ENCODE measurements at regions not wholly inside any gene's neighbourhood (a gene's known extent, or its start where the extent isn't known, plus 50 kb on each side); places are given as distances from the start of the nearest gene placed in this dataset.

GRCh38 chr12:16833376-16834015 lies 227.5 kb upstream of the LMO3 start:
- Histone ChIP-seq H3K4me3 (no peak overlapping the region), H3K36me3 (no peaks in the 10 kb centered on the region), H3K27ac (no peak overlapping the region), H3K27me3 (no peaks in the 10 kb centered on the region), H3K9me3 (no peaks in the 10 kb centered on the region), H3K4me1 (no peaks in the 10 kb centered on the region)
- no peak for TF ChIP-seq CTCF (IDR thresholded peaks at IDR 0.05)
- no peak for DNase-seq (ENCODE audit: low spot score)

DNA sequence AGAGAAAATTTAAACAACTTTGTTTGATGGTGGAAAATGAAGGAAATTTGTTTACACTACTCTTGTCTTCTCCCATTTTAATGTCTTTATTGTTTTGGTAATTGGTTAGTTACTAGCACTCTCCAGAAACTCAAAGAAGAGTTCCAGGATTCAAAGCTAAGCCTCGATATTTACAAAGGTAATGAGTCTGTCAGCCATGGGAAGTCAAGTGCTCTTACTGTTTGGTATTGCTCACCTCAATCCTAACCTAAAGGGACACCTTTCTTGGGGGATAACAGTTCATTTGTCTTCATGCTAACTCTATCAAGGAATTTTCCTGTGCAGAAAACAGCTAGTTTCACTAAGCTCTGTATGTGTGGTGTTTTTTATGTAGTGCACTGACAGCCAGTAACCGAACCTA lies 222.9 kb upstream of the LMO3 start:
- Histone ChIP-seq H3K4me1 (no peaks in the 10 kb centered on the region), H3K36me3 (no peaks in the 10 kb centered on the region), H3K4me3 (no peak overlapping the region), H3K27ac (no peak overlapping the region), H3K9me3 (no peaks in the 10 kb centered on the region), H3K27me3 (no peaks in the 10 kb centered on the region)
- DNase-seq (ENCODE audit: low spot score): no peak
- TF ChIP-seq CTCF (IDR thresholded peaks at IDR 0.05): no peak

DNA sequence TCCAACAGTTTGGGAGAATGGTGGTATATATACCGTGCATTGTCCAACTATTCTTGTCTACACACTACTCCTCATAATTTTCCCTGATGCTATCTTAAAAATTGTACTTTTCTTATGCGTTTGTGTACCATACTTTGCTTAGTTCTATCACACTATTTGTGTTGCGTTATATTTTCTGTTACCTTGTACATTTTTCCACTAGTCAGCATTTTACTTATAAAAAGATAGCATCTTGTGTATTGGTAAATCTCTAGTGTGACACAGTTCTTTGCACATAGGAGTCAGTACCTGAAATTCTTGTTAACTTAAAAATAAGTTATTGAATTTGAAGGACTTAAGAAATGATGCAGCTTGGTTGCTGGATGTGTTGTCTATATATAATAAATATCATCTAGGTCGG lies 201.8 kb upstream of the LMO3 start:
- Histone ChIP-seq H3K27me3 (no peaks in the 10 kb centered on the region), H3K4me3 (no peak overlapping the region), H3K36me3 (no peaks in the 10 kb centered on the region), H3K27ac (no peak overlapping the region), H3K9me3 (peaks cover 0 to 6% of the 10 kb centered on the region in 2 donors), H3K4me1 (no peaks in the 10 kb centered on the region)
- TF ChIP-seq CTCF (IDR thresholded peaks at IDR 0.05): no peak
- no peak for DNase-seq (ENCODE audit: low spot score)

DNA sequence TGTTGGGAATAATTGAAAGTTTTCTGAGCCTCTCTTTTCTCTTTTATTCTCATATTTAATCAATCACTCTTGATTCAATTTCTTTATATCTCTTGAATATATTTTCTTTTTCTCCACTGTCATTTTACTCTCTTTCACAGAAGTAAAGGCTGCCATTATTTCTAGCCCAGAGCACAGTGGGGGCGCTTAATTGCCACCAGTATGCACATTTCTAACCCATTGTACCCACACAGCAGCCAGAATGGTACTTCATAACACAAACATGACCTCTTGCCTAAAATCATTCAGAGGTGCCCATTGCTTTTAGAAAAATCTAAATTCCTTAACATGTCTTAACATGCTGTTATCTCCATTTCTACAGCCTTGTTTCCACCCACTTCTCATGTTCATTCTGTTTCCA lies 190.2 kb upstream of the LMO3 start:
- H3K27me3 ChIP-seq: no peaks in the 10 kb centered on the region
- no peak for TF ChIP-seq CTCF (IDR thresholded peaks at IDR 0.05)
- no peaks in the 10 kb centered on the region for H3K4me1 ChIP-seq
- no peaks in the 10 kb centered on the region for H3K9me3 ChIP-seq
- no peaks in the 10 kb centered on the region for H3K36me3 ChIP-seq
- H3K4me3 ChIP-seq: no peak overlapping the region
- H3K27ac ChIP-seq: no peak overlapping the region
- no peak for DNase-seq (ENCODE audit: low spot score)

DNA sequence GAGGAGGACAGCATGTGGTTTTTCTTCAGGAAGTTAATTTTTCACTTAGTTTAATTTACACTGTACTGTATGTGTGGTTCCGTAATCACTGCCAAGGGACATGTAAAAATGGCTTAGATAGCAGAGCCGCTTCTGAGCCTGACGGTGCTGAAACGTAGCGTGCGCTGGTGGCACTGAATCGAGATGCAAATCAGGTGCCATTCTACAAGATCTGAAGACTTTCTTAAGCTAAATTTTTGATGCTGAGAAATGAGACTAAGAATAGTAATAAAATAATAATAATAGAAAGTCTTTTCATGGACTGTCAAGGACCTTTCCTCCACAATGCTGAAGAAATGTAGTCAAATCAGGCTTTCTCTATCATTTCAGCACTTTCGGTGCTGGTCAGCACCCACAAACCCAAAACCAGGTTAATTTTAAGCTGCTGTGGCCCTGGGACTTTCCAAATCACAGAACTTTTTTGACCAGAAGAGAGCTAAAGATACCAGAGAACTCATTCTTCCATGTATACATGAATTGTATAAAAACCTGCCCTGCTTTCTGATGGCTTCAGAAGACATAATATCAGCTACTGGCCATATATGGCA lies 183.3 kb upstream of the LMO3 start:
- no peaks in the 10 kb centered on the region for H3K9me3 ChIP-seq
- no peaks in the 10 kb centered on the region for H3K4me1 ChIP-seq
- H3K27ac ChIP-seq: no peak overlapping the region
- TF ChIP-seq CTCF (IDR thresholded peaks at IDR 0.05): no peak
- no peaks in the 10 kb centered on the region for H3K27me3 ChIP-seq
- DNase-seq (ENCODE audit: low spot score): no peak
- no peaks in the 10 kb centered on the region for H3K36me3 ChIP-seq
- no peak overlapping the region for H3K4me3 ChIP-seq
